ENCODE measurements at regions not wholly inside any gene's neighbourhood (a gene's known extent, or its start where the extent isn't known, plus 50 kb on each side); places are given as distances from the start of the nearest gene placed in this dataset.

DNA sequence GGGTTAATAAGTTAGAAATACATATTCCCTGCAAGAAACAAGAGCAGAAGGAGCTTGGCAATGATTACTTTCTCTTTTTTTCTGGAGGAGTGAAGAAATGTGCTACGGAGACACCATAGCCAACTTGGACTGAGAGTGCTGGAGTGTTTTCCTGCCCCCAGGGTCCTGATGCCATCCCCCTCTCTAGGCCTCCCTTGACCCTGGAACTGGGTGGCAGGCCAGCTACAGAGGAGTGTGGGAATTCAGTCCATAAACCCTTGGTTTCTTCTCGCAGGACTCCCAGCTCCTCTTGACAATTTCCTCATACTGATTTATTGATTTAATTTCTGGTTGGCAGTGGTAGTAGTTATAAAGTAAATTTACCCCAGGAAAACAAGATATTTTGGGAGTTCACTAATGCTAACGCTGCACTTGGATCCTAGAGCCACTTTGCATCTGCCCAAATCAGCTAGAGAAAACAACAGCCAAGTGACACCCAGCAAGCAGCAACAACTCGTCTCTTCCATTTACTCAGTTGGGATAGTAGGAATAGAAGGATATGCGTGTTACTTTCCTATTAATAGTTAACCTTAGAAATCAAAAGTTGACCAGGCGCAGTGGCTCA lies 76.4 kb upstream of the CELF2 start:
- Histone ChIP-seq H3K4me2 (no peak overlapping the region), H3K27me3 (no peaks in the 10 kb centered on the region), H3K79me2 (no peaks in the 10 kb centered on the region), H3K9me2 (replicated peaks; ENCODE audit: insufficient read depth) (no peaks in the 10 kb centered on the region), H2AFZ (no peak overlapping the region), H3K4me3 (no peak overlapping the region), H4K20me1 (ENCODE audit: insufficient read depth, poor library complexity, severe bottlenecking) (no peaks in the 10 kb centered on the region), H3K36me3 (replicated peaks; ENCODE audit: insufficient read depth, low read depth) (no peaks in the 10 kb centered on the region), H3K4me1 (ENCODE audit: insufficient read depth) (no peaks in the 10 kb centered on the region), H3K27ac (no peak overlapping the region), H3K9me3 (ENCODE audit: low read depth) (no peaks in the 10 kb centered on the region)
- TF ChIP-seq EZH2 (IDR thresholded peaks at IDR 0.05; ENCODE audit: borderline replicate concordance) (no peak), EZH2phosphoT487 (IDR thresholded peaks at IDR 0.05; ENCODE audit: low read depth, severe bottlenecking, unreplicated experiment) (no peak)
- TF ChIP-seq, protein P1, sequence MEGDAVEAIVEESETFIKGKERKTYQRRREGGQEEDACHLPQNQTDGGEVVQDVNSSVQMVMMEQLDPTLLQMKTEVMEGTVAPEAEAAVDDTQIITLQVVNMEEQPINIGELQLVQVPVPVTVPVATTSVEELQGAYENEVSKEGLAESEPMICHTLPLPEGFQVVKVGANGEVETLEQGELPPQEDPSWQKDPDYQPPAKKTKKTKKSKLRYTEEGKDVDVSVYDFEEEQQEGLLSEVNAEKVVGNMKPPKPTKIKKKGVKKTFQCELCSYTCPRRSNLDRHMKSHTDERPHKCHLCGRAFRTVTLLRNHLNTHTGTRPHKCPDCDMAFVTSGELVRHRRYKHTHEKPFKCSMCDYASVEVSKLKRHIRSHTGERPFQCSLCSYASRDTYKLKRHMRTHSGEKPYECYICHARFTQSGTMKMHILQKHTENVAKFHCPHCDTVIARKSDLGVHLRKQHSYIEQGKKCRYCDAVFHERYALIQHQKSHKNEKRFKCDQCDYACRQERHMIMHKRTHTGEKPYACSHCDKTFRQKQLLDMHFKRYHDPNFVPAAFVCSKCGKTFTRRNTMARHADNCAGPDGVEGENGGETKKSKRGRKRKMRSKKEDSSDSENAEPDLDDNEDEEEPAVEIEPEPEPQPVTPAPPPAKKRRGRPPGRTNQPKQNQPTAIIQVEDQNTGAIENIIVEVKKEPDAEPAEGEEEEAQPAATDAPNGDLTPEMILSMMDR (IDR thresholded peaks at IDR 0.05; ENCODE audit: poor library complexity), result no peak
- 87% methylated on average over 6 of the region's 6 CpGs for WGBS (ENCODE audit: low lambda C conversion rate, missing lambda C conversion rate)
- DNase-seq (ENCODE audit: low spot score), result no peak

DNA sequence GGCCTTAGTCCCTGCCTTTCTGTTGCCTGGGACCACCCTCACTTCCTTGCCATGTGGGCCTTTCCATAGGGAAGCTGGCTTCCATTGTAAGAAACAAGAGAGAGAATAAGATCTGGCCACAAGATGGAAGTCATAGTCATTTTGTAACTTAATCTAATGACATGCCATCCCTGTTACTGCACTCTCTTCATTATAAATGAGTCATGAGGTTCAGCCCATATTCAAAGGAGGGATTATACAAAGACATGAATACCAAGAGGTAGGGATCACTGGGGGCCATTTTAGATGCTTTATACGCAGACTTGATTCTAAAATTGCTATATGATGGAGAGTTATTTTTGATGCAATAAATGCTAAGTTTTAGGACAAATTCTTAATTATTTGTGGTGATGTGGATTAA lies 75.2 kb upstream of the CELF2 start:
- no peaks in the 10 kb centered on the region for H3K79me2 ChIP-seq
- H3K4me3 ChIP-seq, result no peak overlapping the region
- H3K27me3 ChIP-seq, result no peaks in the 10 kb centered on the region
- no peaks in the 10 kb centered on the region for H3K4me1 ChIP-seq (ENCODE audit: insufficient read depth)
- DNase-seq (ENCODE audit: low spot score), result no peak
- H3K27ac ChIP-seq, result no peak overlapping the region
- H3K9me2 ChIP-seq (replicated peaks; ENCODE audit: insufficient read depth), result no peaks in the 10 kb centered on the region
- TF ChIP-seq, protein P1 (IDR thresholded peaks at IDR 0.05; ENCODE audit: poor library complexity), result no peak
- TF ChIP-seq EZH2 (IDR thresholded peaks at IDR 0.05; ENCODE audit: borderline replicate concordance), result no peak
- TF ChIP-seq EZH2phosphoT487 (IDR thresholded peaks at IDR 0.05; ENCODE audit: low read depth, severe bottlenecking, unreplicated experiment), result no peak
- no peak overlapping the region for H3K4me2 ChIP-seq
- no peak overlapping the region for H2AFZ ChIP-seq
- WGBS (ENCODE audit: low lambda C conversion rate, missing lambda C conversion rate), result 81% methylated on average over 1 of the region's 1 CpG
- H3K36me3 ChIP-seq (replicated peaks; ENCODE audit: insufficient read depth, low read depth), result no peaks in the 10 kb centered on the region
- H3K9me3 ChIP-seq (ENCODE audit: low read depth), result no peaks in the 10 kb centered on the region
- H4K20me1 ChIP-seq (ENCODE audit: insufficient read depth, poor library complexity, severe bottlenecking), result no peaks in the 10 kb centered on the region

DNA sequence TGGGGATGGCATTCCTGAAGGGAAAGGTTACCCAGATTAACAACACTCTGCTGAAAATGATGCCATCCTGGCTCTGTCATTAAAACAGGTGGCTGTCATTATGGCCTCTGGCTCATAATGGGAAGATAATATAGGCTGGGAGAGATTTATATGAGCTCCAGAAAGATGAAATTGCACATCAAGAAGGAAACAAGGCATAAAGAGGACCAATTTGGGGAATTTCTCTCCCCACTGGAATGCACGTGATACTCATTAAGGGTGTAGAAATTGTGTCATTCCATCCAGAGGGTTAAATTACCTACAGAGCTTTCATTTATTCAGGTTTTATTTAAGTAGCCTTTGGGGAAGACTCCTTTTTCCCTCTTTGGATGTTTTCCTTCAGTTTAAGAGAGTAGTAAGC lies 71.6 kb upstream of the CELF2 start:
- Histone ChIP-seq H3K27ac (no peak overlapping the region), H3K9me2 (replicated peaks; ENCODE audit: insufficient read depth) (no peaks in the 10 kb centered on the region), H3K4me3 (no peak overlapping the region), H3K27me3 (no peaks in the 10 kb centered on the region), H3K36me3 (replicated peaks; ENCODE audit: insufficient read depth, low read depth) (no peaks in the 10 kb centered on the region), H3K4me2 (no peak overlapping the region), H2AFZ (no peak overlapping the region), H4K20me1 (ENCODE audit: insufficient read depth, poor library complexity, severe bottlenecking) (no peaks in the 10 kb centered on the region), H3K4me1 (ENCODE audit: insufficient read depth) (no peaks in the 10 kb centered on the region), H3K79me2 (no peaks in the 10 kb centered on the region), H3K9me3 (ENCODE audit: low read depth) (no peaks in the 10 kb centered on the region)
- WGBS (ENCODE audit: low lambda C conversion rate, missing lambda C conversion rate), result 97% methylated on average over 1 of the region's 1 CpG
- TF ChIP-seq, protein P1 (IDR thresholded peaks at IDR 0.05; ENCODE audit: poor library complexity), result no peak
- TF ChIP-seq EZH2phosphoT487 (IDR thresholded peaks at IDR 0.05; ENCODE audit: low read depth, severe bottlenecking, unreplicated experiment) (no peak), EZH2 (IDR thresholded peaks at IDR 0.05; ENCODE audit: borderline replicate concordance) (no peak)
- no peak for DNase-seq (ENCODE audit: low spot score)
